Activated CD4-positive, alpha-beta T cell treated with anti-CD3 and anti-CD28 coated beads for 24 hours (primary cell): ENCODE measurements at regions not wholly inside any gene's neighbourhood (a gene's known extent, or its start where the extent isn't known, plus 50 kb on each side); places are given as distances from the start of the nearest gene placed in this dataset.

ENCODE experiments used
- DNase-seq, 2 donors: peaks; one replicate each; pipeline ENCODE4 v3.0.0-alpha.2; 2020; ENCODE audit warnings: low read depth in 2 of 2

DNA sequence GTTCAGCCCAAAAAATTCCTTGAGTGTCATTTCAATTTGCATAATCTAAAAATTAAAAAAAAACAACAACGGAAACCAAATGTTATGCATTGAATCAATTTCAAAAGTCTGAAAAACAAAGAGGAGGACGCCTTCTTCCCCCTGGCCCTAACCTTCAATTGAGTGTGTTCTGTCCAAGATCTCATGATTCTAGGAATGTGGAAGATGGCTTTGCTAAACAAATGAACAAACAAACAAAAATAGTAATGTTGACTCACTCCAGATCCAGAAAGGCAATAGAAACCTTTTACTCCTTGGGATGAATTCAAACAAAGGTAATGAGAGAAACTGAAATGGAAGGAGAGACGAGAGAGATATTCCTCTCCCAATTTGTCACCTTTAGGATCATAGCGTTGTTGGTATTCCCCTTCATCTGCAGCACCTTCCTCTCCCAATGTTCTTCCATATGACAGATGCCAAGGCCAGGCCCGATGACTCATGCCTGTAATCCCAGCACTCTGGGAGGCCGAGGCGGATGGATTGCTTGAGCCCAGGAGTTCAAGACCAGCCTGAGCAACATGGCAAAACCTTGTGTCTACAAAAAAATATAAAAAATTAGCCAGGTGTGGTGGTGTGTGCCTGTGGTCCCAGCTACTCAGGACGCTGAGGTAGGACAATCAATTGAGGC, 109.2 kb upstream of the ADGRF1 start:
- no peak for DNase-seq

GRCh38 chr6:47149554-47149953, 107.4 kb upstream of the ADGRF1 start:
- DNase-seq, result no peak

- DNase-seq, result no peak
These were observed 106.9 kb upstream of the ADGRF1 start for GRCh38 chr6:47149066-47149465.

DNA sequence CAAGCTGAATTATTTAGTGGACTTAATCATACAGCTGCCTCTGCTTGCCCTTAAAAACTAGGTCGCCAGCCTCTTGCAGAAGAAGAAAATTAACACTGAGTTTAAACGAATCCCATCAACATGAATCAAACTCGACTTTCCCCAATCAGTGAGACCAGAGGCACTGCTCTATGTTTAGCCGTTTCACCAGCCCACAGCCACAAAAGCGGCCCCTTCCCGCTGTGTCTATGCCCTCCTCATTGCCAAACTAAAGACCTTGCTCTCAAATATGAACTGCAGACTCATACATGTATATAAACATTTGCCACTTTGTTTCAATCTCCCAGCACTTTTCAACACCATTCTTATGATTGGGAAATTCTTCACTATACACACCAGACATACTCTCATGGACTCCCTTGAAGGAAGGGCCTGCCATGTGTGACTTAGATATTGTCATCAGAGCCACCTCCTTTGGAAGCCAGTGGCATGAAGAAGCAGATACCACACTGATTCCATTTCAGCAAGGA, 105.8 kb upstream of the ADGRF1 start:
- no peak for DNase-seq

DNA sequence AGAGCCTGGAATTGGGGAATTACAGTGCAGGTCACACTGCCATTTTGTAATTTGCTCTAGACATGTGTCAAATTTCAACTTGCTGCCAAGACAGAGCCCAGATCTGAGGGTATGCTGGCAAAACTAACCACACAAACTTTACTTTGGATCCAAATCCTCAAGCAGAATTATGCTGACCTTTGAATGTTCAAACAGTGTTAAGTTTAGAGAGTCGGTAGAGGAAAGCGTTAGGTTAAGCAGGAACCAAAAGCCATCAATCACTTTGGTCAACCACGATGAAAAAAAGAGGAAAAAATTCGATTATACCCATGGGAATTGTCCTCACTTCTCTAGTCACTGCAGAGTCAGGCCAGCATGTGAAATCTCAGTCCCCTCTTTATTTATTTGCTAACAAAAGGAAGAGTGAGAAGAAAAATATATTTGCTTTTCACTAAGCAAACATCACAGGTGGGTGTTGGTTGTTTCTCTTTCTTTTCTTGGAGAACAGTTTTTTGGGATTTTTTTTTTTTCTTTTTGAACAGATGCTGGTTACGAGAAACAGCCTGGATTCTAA, 105.1 kb upstream of the ADGRF1 start:
- no peak for DNase-seq

- no peak for DNase-seq
These were observed 104.5 kb upstream of the ADGRF1 start for GRCh38 chr6:47146431-47147174.

- DNase-seq, result no peak
These were observed 103.1 kb upstream of the ADGRF1 start for GRCh38 chr6:47145212-47145611.

DNA sequence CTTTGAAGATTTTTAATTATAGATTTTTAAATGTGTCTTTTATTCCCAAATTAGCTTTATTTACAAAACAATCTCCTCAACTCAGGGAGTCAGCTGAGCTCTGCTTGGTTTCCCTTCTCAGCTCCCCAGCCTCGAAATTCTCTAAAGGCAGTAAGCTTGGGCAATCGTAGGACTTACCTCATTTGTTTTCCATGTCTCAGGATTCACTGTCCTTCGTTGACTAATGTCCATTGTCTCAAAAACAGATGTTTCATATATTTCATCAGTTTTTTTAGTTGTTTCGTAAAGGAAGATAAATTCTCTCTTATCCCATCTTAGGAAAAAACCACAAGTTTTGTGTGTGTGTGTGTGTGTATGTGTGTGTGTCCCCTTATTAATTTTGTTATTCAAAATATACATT, 102.2 kb upstream of the ADGRF1 start:
- no peak for DNase-seq

DNA sequence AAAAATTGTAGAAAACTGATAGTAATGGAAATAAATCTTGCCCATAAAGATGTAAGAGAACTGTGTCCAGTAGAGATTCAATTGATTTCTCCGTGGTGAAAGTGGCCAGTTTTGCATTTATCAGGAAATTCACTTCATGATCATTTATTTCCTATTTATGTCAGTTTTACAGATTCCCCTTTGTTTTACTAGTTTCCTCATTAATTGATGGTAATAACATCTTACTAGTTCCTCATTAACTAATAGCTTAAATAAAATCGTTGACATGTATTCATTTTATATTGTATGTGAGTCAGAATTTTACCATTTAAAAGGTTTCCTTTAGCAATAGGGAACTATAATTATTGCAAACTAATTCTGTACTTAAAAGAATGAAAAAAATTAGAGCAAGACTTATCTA, 99.8 kb upstream of the ADGRF1 start:
- DNase-seq, result no peak

- DNase-seq, result no peak
These were observed 99.0 kb upstream of the ADGRF1 start for GRCh38 chr6:47141171-47141570.

DNA sequence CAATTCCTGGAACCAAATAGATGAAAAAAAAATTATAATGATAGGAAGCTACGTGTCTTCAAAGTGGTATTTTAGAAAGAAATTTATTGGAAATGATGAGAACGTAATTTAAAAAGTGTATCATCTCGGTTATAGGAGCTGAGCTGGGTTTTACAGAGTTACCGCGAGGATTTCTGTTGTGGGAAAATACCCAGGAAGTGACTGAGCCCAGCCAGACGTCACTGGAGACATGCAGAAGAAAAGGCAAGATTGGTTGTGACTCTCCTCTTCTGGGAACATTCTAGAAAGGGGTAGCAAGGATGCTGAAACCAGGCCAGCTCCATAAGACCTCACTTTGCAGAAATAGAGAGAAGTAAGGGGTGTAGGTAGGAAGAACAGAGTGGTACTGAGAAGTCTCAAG, 95.9 kb upstream of the ADGRF1 start:
- DNase-seq, result no peak

- no peak for DNase-seq
These were observed 94.9 kb upstream of the ADGRF1 start for GRCh38 chr6:47137073-47137472.

DNA sequence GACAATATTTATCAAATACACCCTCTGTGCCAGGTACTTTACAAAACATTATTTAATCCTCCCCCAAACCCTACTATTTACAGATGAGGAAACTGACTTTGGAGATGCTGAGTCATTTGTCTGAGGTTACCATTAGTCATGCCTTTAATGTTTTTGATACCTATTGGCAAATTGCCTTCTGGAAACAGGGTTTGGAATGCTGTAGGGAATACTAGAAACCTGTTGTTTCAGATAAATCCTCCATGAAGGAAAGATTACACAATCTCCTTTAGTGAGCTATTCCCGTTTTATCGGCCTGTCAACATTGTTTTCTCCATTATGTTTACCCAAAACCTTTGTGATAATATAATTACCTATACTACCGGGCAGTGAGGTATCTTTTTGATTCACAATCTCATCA, 93.6 kb upstream of the ADGRF1 start:
- no peak for DNase-seq

DNA sequence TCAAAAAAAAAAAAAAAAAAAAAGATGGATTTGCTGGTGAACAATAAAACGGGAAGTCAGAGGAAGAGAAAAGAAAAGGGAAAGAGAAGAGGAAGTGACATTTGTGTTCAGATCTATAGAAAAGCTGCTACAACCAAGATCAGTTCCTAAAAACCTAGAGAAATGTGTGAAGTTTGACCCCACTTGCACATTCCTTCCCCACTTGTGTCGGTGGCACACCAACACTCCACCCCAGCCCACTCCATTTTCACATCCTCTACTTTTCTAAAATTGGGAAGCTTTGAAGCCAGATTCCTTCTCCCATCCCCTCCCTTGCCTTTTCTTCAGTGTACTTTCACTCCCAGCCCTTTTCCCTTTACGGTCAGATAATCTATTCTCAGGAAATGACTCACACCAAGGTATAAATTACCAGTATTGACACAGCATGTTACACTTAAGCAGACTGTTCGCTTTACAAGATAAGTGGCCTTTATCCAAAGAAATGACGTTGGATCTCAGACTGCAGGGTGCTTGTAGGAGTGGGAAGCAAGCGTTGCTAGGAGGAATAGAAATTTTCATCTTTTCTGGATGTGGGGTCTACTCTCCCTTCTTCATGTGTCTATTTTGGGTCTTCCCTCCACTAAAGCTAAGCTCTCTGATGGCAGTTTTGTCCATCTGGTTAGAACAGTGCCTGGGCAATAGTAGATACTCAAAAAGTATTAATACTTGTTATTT, 92.5 kb upstream of the ADGRF1 start:
- DNase-seq, result no peak

DNA sequence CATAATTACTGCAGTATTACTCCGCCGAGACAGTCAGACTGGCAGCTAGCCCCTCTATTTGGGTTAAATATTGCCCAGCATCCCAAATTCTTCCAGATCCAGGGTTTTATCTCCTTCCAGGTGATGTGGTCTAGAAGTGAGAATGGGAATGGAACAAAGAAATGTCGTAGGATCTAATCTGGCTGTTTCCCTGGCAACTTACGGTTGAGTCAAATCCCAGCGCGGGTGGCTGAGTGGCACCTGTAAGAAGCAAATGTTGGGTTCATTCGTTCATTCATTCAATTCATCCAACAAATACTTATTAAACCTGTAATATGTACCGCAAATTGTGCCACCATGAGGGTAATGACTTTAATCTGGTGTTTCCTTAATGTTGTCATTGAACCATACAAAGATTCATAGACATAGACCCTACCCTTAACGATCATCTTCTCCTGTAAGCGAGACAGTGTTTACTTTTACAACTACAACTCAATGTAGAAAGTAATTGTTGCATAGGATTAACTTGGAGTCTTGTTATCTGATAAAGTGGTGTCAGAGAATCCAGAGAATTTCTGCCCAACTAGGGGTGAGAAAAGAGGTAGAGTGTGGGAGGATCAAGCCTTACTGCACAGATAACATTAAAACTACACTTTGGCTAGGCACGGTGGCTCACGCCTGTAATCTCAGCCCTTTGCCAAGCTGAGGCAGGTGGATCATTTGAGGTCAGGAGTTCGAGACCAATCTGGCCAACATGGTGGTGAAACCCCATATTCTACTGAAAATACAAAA, 91.3 kb upstream of the ADGRF1 start:
- DNase-seq, result no peak

- no peak for DNase-seq
These were observed 90.6 kb upstream of the ADGRF1 start for GRCh38 chr6:47132724-47133123.

- DNase-seq, result no peak
These were observed 89.6 kb upstream of the ADGRF1 start for GRCh38 chr6:47131773-47132172.

GRCh38 chr6:47130086-47130485, 88.0 kb upstream of the ADGRF1 start:
- no peak for DNase-seq

- no peak for DNase-seq
These were observed 87.0 kb upstream of the ADGRF1 start for GRCh38 chr6:47129129-47129528.

DNA sequence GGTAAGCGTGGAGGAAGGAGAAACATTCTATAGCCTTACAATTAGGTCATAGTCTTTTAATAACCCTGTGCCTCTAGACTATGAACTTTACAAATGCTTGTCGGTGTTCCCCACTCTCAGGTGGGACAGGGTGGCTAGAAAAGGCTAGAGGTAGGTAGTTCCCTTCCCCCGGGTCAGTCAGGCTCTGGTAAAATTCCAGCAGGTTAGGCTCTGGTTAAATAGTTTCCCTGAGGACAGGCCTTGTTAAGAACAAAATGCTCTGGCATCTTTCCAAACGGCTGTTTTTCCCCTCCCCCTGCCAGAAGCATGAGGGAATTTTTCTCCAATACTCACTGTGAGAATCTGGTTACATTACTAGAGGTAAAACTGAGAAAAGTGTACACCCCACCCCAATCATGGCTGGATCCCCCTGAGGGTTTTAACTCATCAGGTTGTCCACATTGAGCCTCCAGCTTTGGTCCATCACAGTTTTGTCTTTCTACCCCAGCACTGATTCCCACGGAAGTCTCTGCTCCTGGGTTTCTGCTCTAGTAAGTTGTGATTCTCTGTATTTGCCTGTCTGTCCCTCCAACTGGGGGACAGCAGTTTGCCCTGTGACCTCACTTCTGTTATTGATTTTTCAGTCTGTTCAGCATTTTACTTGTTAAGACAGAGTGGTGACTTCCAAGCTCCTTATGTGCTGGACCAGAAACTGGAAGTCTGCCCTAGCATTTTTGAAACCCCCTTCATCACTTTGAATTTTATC, 84.7 kb upstream of the ADGRF1 start:
- no peak for DNase-seq

DNA sequence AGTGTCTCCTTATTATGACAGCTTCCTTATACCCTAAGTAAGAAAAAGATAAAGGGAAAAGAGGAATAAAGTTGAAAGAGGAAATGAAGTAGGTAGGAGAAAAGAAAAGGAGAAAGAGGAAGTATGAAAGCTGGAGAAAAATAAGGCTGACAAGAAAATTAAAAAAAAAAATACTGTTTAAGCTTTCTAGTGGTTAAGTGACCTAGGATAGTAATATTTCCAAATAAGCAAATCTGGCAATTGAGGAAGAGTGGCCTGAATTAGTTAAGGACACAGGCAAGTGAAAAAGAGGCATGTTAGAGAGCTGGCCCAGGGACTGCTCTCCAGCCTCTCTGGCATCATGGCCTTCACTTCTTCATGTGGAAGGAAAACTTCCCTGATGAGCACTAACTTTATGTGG, 76.5 kb upstream of the ADGRF1 start:
- DNase-seq, result no peak
